ENCODE measurements at regions not wholly inside any gene's neighbourhood (a gene's known extent, or its start where the extent isn't known, plus 50 kb on each side); places are given as distances from the start of the nearest gene placed in this dataset.

DNA sequence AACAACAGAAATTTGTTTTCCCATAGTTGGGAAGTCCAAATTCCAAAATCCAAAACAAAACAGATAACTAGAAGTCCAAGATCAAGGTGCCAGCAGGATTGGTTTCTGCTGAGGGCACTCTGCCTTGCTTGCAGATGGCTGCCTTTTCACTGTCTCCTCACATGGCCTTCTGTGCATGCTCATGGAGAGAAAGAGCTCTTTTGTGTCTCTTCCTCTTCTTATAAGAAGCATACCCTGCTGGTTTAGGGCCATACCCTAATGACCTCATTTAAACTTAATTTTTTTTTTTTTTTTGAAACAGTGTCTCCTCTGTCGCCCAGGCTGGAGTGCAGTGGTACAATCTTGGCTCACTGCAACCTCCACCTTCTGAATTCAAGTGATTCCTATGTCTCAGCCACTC is 1974.1 kb upstream of the PCDH20 start:
- TF ChIP-seq POLR2AphosphoS5 (IDR thresholded peaks at IDR 0.05; ENCODE audit: low read length), result no peak
- no peak for TF ChIP-seq SREBF2 (IDR thresholded peaks at IDR 0.05; ENCODE audit: low read length)
